ENCODE measurements at regions not wholly inside any gene's neighbourhood (a gene's known extent, or its start where the extent isn't known, plus 50 kb on each side); places are given as distances from the start of the nearest gene placed in this dataset.

DNA sequence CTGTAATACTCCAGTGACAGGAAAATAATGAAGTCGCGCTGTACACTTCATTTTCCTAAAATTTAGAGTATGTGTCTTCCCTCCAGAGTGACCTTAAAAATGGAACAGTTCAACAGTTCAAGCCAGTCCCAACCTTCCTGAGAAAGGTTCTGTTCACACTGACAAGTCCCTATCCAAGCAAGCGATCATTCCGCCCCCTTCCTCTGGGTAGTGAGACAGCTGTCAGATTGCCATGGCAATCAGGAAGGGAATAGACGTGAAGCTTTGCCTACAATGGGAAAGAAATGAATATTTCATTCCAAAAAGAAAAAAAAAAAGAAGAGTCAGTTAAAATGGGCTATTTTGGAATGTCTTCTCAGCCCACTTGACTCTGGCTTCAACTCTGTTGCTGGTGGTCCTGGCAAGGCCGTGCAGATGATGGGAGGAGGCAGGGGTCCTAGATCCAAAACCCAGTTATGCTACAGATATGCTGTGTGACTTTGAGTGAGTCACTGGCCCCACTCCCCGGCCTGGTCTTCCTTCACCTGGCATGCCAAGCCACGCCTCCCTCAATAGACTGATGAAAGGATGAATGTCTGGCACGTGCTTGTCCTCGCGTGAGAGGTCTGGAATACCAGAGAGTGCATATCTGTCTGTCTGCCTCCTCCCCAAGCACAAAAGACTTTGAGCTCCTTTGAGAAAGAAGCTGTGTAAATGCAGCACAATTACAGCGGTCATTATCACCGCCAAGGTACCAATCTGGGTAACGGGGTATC lies 165.8 kb upstream of the WWC1 start:
- TF ChIP-seq, protein P1, sequence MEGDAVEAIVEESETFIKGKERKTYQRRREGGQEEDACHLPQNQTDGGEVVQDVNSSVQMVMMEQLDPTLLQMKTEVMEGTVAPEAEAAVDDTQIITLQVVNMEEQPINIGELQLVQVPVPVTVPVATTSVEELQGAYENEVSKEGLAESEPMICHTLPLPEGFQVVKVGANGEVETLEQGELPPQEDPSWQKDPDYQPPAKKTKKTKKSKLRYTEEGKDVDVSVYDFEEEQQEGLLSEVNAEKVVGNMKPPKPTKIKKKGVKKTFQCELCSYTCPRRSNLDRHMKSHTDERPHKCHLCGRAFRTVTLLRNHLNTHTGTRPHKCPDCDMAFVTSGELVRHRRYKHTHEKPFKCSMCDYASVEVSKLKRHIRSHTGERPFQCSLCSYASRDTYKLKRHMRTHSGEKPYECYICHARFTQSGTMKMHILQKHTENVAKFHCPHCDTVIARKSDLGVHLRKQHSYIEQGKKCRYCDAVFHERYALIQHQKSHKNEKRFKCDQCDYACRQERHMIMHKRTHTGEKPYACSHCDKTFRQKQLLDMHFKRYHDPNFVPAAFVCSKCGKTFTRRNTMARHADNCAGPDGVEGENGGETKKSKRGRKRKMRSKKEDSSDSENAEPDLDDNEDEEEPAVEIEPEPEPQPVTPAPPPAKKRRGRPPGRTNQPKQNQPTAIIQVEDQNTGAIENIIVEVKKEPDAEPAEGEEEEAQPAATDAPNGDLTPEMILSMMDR (IDR thresholded peaks at IDR 0.05; ENCODE audit: low read depth, low read length) = no peak
- no peak for DNase-seq
- H3K27me3 ChIP-seq = no peaks in the 10 kb centered on the region
- no peak overlapping the region for H3K4me3 ChIP-seq (ENCODE audit: low read depth, low read length)
- no peaks in the 10 kb centered on the region for H3K9me3 ChIP-seq
- H3K4me1 ChIP-seq = no peaks in the 10 kb centered on the region
- no peaks in the 10 kb centered on the region for H3K36me3 ChIP-seq

DNA sequence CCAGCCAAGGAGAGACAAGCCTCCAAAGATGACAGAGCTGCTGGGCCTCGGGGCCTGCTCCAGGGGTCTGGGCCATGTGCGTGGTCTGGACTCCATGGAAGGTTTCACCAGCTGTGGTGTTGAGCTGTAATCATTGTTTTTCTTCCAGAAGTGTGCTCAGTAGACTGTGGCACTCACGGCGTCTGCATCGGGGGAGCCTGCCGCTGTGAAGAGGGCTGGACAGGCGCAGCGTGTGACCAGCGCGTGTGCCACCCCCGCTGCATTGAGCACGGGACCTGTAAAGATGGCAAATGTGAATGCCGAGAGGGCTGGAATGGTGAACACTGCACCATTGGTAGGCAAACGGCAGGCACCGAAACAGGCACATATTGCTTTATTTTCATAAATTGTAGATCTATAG lies 164.8 kb upstream of the WWC1 start:
- Histone ChIP-seq H3K36me3 (no peaks in the 10 kb centered on the region), H3K4me3 (ENCODE audit: low read depth, low read length) (no peak overlapping the region), H3K9me3 (no peaks in the 10 kb centered on the region), H3K27me3 (no peaks in the 10 kb centered on the region), H3K4me1 (no peaks in the 10 kb centered on the region)
- TF ChIP-seq, protein P1 (IDR thresholded peaks at IDR 0.05; ENCODE audit: low read depth, low read length) = no peak
- no peak for DNase-seq

DNA sequence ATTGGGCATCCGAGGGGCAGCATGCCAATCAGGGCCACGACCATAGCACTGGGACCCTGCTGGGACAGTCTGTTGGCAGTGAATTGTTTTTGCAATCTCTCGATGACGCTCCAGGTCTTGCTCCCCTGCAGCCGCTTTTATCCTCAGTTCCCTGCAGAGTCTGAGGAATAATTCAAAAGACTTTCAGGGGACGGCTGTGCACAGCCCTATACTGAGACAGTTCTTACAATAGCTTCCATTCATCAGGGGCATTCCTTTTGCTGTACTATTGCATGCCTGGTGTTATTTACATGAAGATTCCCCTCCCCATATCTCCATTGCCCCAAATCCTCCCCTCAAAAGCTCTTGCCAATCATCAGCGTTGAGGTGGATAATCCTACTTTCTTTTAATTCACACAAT lies 163.3 kb upstream of the WWC1 start:
- Histone ChIP-seq H3K27me3 (no peaks in the 10 kb centered on the region), H3K9me3 (no peaks in the 10 kb centered on the region), H3K4me1 (no peaks in the 10 kb centered on the region), H3K36me3 (no peaks in the 10 kb centered on the region), H3K4me3 (ENCODE audit: low read depth, low read length) (no peak overlapping the region)
- TF ChIP-seq, protein P1 (IDR thresholded peaks at IDR 0.05; ENCODE audit: low read depth, low read length) = no peak
- DNase-seq = no peak

DNA sequence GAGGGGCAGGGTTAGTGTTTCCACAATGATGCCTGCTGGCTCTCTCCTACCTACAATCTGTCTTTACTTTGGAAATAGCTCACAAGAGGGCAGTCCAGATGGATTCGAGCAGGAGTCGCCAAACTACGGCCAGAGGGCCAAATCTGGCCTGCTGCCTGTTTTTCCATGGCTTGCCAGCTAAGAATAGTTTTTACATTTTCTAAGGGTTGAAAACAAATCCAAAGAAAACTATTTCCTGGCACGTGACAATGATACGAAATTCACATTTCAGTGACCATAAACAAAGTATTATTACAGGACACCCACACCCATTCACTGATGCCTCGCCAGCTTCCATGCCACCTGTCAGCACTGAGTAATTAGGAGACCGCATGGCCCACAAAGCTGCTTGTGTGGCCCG lies 162.9 kb upstream of the WWC1 start:
- TF ChIP-seq, protein P1 (IDR thresholded peaks at IDR 0.05; ENCODE audit: low read depth, low read length) = no peak
- H3K9me3 ChIP-seq = no peaks in the 10 kb centered on the region
- no peak overlapping the region for H3K4me3 ChIP-seq (ENCODE audit: low read depth, low read length)
- no peaks in the 10 kb centered on the region for H3K36me3 ChIP-seq
- no peak for DNase-seq
- H3K4me1 ChIP-seq = no peaks in the 10 kb centered on the region
- no peaks in the 10 kb centered on the region for H3K27me3 ChIP-seq

DNA sequence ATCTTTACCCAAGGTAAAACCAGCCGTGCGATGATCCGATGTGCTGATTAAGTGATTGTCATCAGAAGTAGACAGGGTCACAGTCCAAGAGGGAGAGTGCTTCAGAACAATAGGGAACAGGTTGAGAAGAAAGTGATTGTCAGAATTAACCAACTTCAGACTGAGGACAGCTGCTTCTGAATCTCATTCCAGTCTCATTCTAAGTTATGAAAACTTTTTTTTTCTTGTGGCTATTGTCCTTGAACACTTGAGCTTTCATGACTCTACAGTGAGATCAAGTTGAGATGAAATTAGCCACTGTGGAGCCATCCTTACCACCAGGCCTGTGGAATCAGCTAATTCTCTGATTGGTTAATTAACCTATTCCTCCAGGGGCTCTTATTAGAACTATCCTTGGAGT lies 159.9 kb upstream of the WWC1 start:
- no peaks in the 10 kb centered on the region for H3K4me1 ChIP-seq
- H3K36me3 ChIP-seq = no peaks in the 10 kb centered on the region
- H3K4me3 ChIP-seq (ENCODE audit: low read depth, low read length) = no peak overlapping the region
- TF ChIP-seq, protein P1 (IDR thresholded peaks at IDR 0.05; ENCODE audit: low read depth, low read length) = no peak
- H3K27me3 ChIP-seq = no peaks in the 10 kb centered on the region
- no peak for DNase-seq
- H3K9me3 ChIP-seq = no peaks in the 10 kb centered on the region

DNA sequence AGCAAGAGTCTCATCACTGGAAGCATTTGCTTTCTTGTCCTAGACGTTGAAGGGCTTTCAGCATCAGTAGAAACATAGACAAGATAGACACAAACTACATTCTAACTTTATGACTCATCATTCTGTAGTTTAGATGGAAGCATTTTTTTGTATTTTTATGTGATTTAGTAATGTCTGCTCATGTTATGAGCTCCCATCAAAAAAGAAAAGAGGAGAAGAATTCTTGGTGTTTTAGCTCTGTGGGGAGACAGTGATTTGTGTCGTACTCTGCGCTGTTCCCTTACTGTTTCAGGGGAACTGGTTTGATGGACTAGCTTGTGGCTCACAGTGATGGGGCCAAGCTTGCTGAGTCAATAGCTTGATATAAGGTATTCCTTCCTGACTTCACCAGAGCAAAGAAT lies 159.2 kb upstream of the WWC1 start:
- no peaks in the 10 kb centered on the region for H3K9me3 ChIP-seq
- TF ChIP-seq, protein P1 (IDR thresholded peaks at IDR 0.05; ENCODE audit: low read depth, low read length) = no peak
- H3K4me1 ChIP-seq = no peaks in the 10 kb centered on the region
- H3K36me3 ChIP-seq = no peaks in the 10 kb centered on the region
- no peak overlapping the region for H3K4me3 ChIP-seq (ENCODE audit: low read depth, low read length)
- DNase-seq = no peak
- H3K27me3 ChIP-seq = no peaks in the 10 kb centered on the region

Data from BE2C (cell line).